ENCODE measurements at regions not wholly inside any gene's neighbourhood (a gene's known extent, or its start where the extent isn't known, plus 50 kb on each side); places are given as distances from the start of the nearest gene placed in this dataset.

GRCh38 chr12:92493816-92494215 lies 209.0 kb upstream of the PLEKHG7 start (continued):
- TF ChIP-seq PBX3 (IDR thresholded peaks at IDR 0.05), result no peak

GRCh38 chr12:92492995-92493394 lies 209.8 kb upstream of the PLEKHG7 start:
- no peaks in the 10 kb centered on the region for H4K20me1 ChIP-seq (ENCODE audit: insufficient read depth)
- H3K4me2 ChIP-seq, result no peak overlapping the region
- no peaks in the 10 kb centered on the region for H3K9me3 ChIP-seq
- H3K36me3 ChIP-seq (replicated peaks in 1 of 2; ENCODE audit: control insufficient read depth in 1 of 2, insufficient read depth in 2 of 2, low read length in 1 of 2), result no peaks in the 10 kb centered on the region
- 49% methylated on average over 2 of the region's 2 CpGs for WGBS (ENCODE audit: low lambda C conversion rate)
- no peak overlapping the region for H2AFZ ChIP-seq (ENCODE audit: low read depth)
- no peaks in the 10 kb centered on the region for H3K4me1 ChIP-seq (ENCODE audit: control insufficient read depth in 1 of 2, insufficient read depth in 2 of 2, low read depth in 1 of 2, low read length in 1 of 2)
- POLR2A ChIA-PET, result no interaction called here
- H3K27me3 ChIP-seq (ENCODE audit: insufficient read depth), result no peaks in the 10 kb centered on the region
- no peaks in the 10 kb centered on the region for H3K79me2 ChIP-seq (ENCODE audit: insufficient read depth)
- H3K27ac ChIP-seq (ENCODE audit: low read depth in 2 of 2, low read length in 1 of 2), result no peak overlapping the region
- no peaks in the 10 kb centered on the region for H3K9me2 ChIP-seq
- no peak for DNase-seq
- TF ChIP-seq USF2 (IDR thresholded peaks at IDR 0.05; ENCODE audit: borderline replicate concordance, low read depth, low read length), result no peak
- TF ChIP-seq MAX (IDR thresholded peaks at IDR 0.05; ENCODE audit: low read depth), result no peak
- no peak for TF ChIP-seq FOXM1 (IDR thresholded peaks at IDR 0.05; ENCODE audit: low read depth)
- no peak for TF ChIP-seq TEAD4 (IDR thresholded peaks at IDR 0.05; ENCODE audit: borderline replicate concordance, insufficient read depth)
- H3F3A ChIP-seq (replicated peaks; ENCODE audit: insufficient read depth), result no peaks in the 10 kb centered on the region
- CTCF ChIA-PET, result interaction anchor here (1.8 kb wide), 1 partner anchor 12 kb away, joined by 4 read pairs; no protein-coding TSS in a partner anchor
- no peak overlapping the region for H3K4me3 ChIP-seq (ENCODE audit: low read depth in 2 of 2, low read length in 1 of 2)
- no peak overlapping the region for H3K9ac ChIP-seq

- no peaks in the 10 kb centered on the region for H3K4me1 ChIP-seq (ENCODE audit: control insufficient read depth in 1 of 2, insufficient read depth in 2 of 2, low read depth in 1 of 2, low read length in 1 of 2)
- CTCF ChIA-PET, result no interaction called here
Observed at GRCh38 chr12:92492291-92492690, 210.5 kb upstream of the PLEKHG7 start.

More at GRCh38 chr12:92492291-92492690, 210.5 kb upstream of the PLEKHG7 start:
- Histone ChIP-seq H3K4me3 (ENCODE audit: low read depth in 2 of 2, low read length in 1 of 2) (no peak overlapping the region), H3K27ac (ENCODE audit: low read depth in 2 of 2, low read length in 1 of 2) (no peak overlapping the region), H4K20me1 (ENCODE audit: insufficient read depth) (no peaks in the 10 kb centered on the region), H3K36me3 (replicated peaks in 1 of 2; ENCODE audit: control insufficient read depth in 1 of 2, insufficient read depth in 2 of 2, low read length in 1 of 2) (no peaks in the 10 kb centered on the region), H3K9ac (no peak overlapping the region), H3K79me2 (ENCODE audit: insufficient read depth) (no peaks in the 10 kb centered on the region), H3K27me3 (ENCODE audit: insufficient read depth) (no peaks in the 10 kb centered on the region), H3K4me2 (no peak overlapping the region), H2AFZ (ENCODE audit: low read depth) (no peak overlapping the region), H3K9me2 (no peaks in the 10 kb centered on the region), H3K9me3 (no peaks in the 10 kb centered on the region), H3F3A (replicated peaks; ENCODE audit: insufficient read depth) (no peaks in the 10 kb centered on the region)
- TF ChIP-seq RCOR1 (IDR thresholded peaks at IDR 0.05; ENCODE audit: low read length), result no peak
- no peak for TF ChIP-seq NFIC (IDR thresholded peaks at IDR 0.05; ENCODE audit: borderline replicate concordance)
- no peak for TF ChIP-seq MXI1 (IDR thresholded peaks at IDR 0.05; ENCODE audit: low read depth, low read length)
- no peak for TF ChIP-seq USF2 (IDR thresholded peaks at IDR 0.05; ENCODE audit: borderline replicate concordance, low read depth, low read length)
- TF ChIP-seq FOSL2 (IDR thresholded peaks at IDR 0.05; ENCODE audit: borderline replicate concordance, low read depth), result no peak
- no peak for TF ChIP-seq FOXJ3 (CRISPR knock-in tag; IDR thresholded peaks at IDR 0.05)
- TF ChIP-seq REST (IDR thresholded peaks at IDR 0.05; ENCODE audit: low read depth, low read length), result no peak
- DNase-seq, result no peak
- POLR2A ChIA-PET, result no interaction called here
